Neural progenitor cell (in vitro differentiated cells): ENCODE measurements at regions not wholly inside any gene's neighbourhood (a gene's known extent, or its start where the extent isn't known, plus 50 kb on each side); places are given as distances from the start of the nearest gene placed in this dataset.

Source experiments
- DNase-seq: peaks from one replicate; pipeline ENCODE4 v3.0.0-alpha.2; 2016; ENCODE audit warnings: low spot score
- H2AFZ ChIP-seq: fragments of 200-600 bp; sonication (generic); replicated peaks from 2 replicates; pipeline ENCODE4 v1.6.1; 2016; ENCODE audit warnings: antibody characterized with exemption
- H3F3A ChIP-seq: fragments of 200-600 bp; sonication (generic); 2 replicates; pipeline ENCODE4 v1.6.1; 2016; ENCODE audit warnings: antibody characterized with exemption, low read depth
- H3K27ac ChIP-seq: fragments of 200-600 bp; sonication (generic); 2 replicates; pipeline ENCODE4 v1.5.1; 2016; ENCODE audit warnings: mild to moderate bottlenecking
- H3K27me3 ChIP-seq: fragments of 200-600 bp; sonication (generic); 2 replicates; pipeline ENCODE4 v1.6.1; 2016; ENCODE audit warnings: mild to moderate bottlenecking, moderate library complexity
- H3K36me3 ChIP-seq: fragments of 200-600 bp; sonication (generic); 2 replicates; pipeline ENCODE4 v1.5.1; 2016
- H3K4me1 ChIP-seq: fragments of 200-600 bp; sonication (generic); 2 replicates; pipeline ENCODE4 v1.6.1; 2016; ENCODE audit warnings: mixed run types
- H3K4me2 ChIP-seq: fragments of 200-600 bp; sonication (generic); 2 replicates; pipeline ENCODE4 v1.6.1; 2016
- H3K4me3 ChIP-seq: fragments of 200-600 bp; sonication (generic); 2 replicates; pipeline ENCODE4 v1.5.1; 2016
- H3K79me2 ChIP-seq: fragments of 200-600 bp; sonication (generic); 2 replicates; pipeline ENCODE4 v1.6.1; 2016; ENCODE audit warnings: low read depth
- H3K9ac ChIP-seq: fragments of 200-600 bp; sonication (generic); 2 replicates; pipeline ENCODE4 v1.6.1; 2016
- H3K9me3 ChIP-seq: fragments of 200-600 bp; sonication (generic); 2 replicates; pipeline ENCODE4 v1.5.1; 2016; ENCODE audit warnings: low read depth
- H4K20me1 ChIP-seq: fragments of 200-600 bp; sonication (generic); 2 replicates; pipeline ENCODE4 v1.6.1; 2016; ENCODE audit warnings: low read depth
- H3K27ac Mint-ChIP-seq: 3 replicates; pipeline ENCODE4 v1.8.0; 2021; ENCODE audit warnings: mixed read lengths
- H3K27me3 Mint-ChIP-seq: 2 replicates; pipeline ENCODE4 v1.8.0; 2022; ENCODE audit warnings: low read depth, mild to moderate bottlenecking, inconsistent platforms, moderate library complexity, mixed read lengths; ENCODE audit not compliant: insufficient read depth
- H3K36me3 Mint-ChIP-seq: 3 replicates; pipeline ENCODE4 v1.8.0; 2021; ENCODE audit warnings: mixed read lengths
- H3K4me1 Mint-ChIP-seq: 3 replicates; pipeline ENCODE4 v1.8.0; 2021; ENCODE audit warnings: mixed read lengths
- H3K4me3 Mint-ChIP-seq: 3 replicates; pipeline ENCODE4 v1.8.0; 2021; ENCODE audit warnings: mild to moderate bottlenecking, moderate library complexity, mixed read lengths
- H3K9me3 Mint-ChIP-seq: 3 replicates; pipeline ENCODE4 v1.8.0; 2020; ENCODE audit warnings: mixed read lengths
- CTCF ChIP-seq: fragments of 200-600 bp; sonication (generic); IDR thresholded peaks from 2 replicates; pipeline ENCODE4 v1.5.1; 2017; ENCODE audit warnings: antibody characterized with exemption, mild to moderate bottlenecking
- EZH2 ChIP-seq: fragments of 200-600 bp; sonication (generic); IDR thresholded peaks from 2 replicates; pipeline ENCODE4 v1.6.1; 2017; ENCODE audit warnings: antibody characterized with exemption, mild to moderate bottlenecking, moderate library complexity
- EZH2phosphoT487 ChIP-seq: fragments of 200-600 bp; sonication (generic); IDR thresholded peaks from 2 replicates; pipeline ENCODE4 v1.6.1; 2017; ENCODE audit warnings: antibody characterized with exemption

- Histone ChIP-seq H3F3A (no peaks in the 10 kb centered on the region), H3K9me3 (no peaks in the 10 kb centered on the region), H3K4me3 (no peak overlapping the region), H2AFZ (no peak overlapping the region), H3K79me2 (no peaks in the 10 kb centered on the region), H3K36me3 (no peaks in the 10 kb centered on the region), H3K27me3 (no peaks in the 10 kb centered on the region), H3K4me2 (no peak overlapping the region), H3K27ac (no peak overlapping the region), H3K9ac (no peak overlapping the region), H4K20me1 (no peaks in the 10 kb centered on the region), H3K4me1 (no peaks in the 10 kb centered on the region)
- Mint-ChIP-seq H3K4me3 (no peak overlapping the region), H3K27ac (no peak overlapping the region), H3K4me1 (peaks cover 16% of the 10 kb centered on the region), H3K9me3 (no peaks in the 10 kb centered on the region), H3K27me3 (no peaks in the 10 kb centered on the region), H3K36me3 (no peaks in the 10 kb centered on the region)
- no peak for DNase-seq
- TF ChIP-seq CTCF: no peak
- no peak for TF ChIP-seq EZH2phosphoT487
- TF ChIP-seq EZH2: no peak
Measured at GRCh38 chr13:97539651-97540610, 106.0 kb downstream of the RAP2A start.

- H3K4me1 Mint-ChIP-seq: peaks cover 16% of the 10 kb centered on the region
- DNase-seq: no peak
- Histone ChIP-seq H3K27me3 (no peaks in the 10 kb centered on the region), H3K4me1 (no peaks in the 10 kb centered on the region), H3K9me3 (no peaks in the 10 kb centered on the region), H3K79me2 (no peaks in the 10 kb centered on the region), H4K20me1 (no peaks in the 10 kb centered on the region), H3K36me3 (no peaks in the 10 kb centered on the region), H2AFZ (no peak overlapping the region), H3K4me2 (no peak overlapping the region), H3F3A (no peaks in the 10 kb centered on the region), H3K4me3 (no peak overlapping the region), H3K27ac (no peak overlapping the region), H3K9ac (no peak overlapping the region)
- no peak overlapping the region for H3K4me3 Mint-ChIP-seq
- H3K27ac Mint-ChIP-seq: no peak overlapping the region
- TF ChIP-seq CTCF: no peak
- no peak for TF ChIP-seq EZH2
- TF ChIP-seq EZH2phosphoT487: no peak
- H3K36me3 Mint-ChIP-seq: no peaks in the 10 kb centered on the region
- H3K9me3 Mint-ChIP-seq: no peaks in the 10 kb centered on the region
- no peaks in the 10 kb centered on the region for H3K27me3 Mint-ChIP-seq
Measured at GRCh38 chr13:97540696-97541095, 106.7 kb downstream of the RAP2A start.

DNA sequence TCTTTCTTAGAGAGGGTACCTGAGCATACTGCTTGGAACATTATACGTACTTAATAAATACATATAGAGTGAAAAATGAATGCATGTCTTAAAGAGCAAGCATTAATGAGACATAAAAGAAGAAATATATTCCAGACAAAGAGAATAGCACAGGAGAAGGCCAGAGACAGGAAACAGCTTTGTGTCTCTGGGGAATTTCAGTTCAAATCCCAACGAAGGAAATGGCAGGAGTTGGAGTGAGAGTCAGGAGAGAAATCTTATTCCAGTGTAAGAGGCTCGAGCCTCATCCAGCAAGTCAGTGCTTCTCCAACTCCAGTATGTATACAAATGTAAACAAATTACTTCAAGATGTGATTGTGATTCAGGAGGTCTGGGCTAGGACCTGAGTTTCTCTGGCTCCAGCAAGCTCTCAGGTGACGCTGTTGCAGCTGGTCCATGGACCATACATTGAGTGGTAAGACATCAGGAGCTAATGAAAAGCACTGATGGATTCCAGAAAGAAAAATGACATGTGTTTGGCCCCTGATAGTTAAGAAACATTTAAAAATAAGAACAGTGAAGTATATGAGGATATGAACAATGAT lies 108.2 kb downstream of the RAP2A start:
- Histone ChIP-seq H4K20me1 (no peaks in the 10 kb centered on the region), H3K79me2 (no peaks in the 10 kb centered on the region), H3K36me3 (no peaks in the 10 kb centered on the region), H3F3A (no peaks in the 10 kb centered on the region), H3K4me2 (no peak overlapping the region), H3K27me3 (no peaks in the 10 kb centered on the region), H3K4me1 (no peaks in the 10 kb centered on the region), H3K9me3 (no peaks in the 10 kb centered on the region), H2AFZ (no peak overlapping the region), H3K9ac (no peak overlapping the region), H3K27ac (no peak overlapping the region), H3K4me3 (no peak overlapping the region)
- no peak overlapping the region for H3K27ac Mint-ChIP-seq
- no peak for DNase-seq
- no peaks in the 10 kb centered on the region for H3K9me3 Mint-ChIP-seq
- no peaks in the 10 kb centered on the region for H3K36me3 Mint-ChIP-seq
- peaks cover 16% of the 10 kb centered on the region for H3K4me1 Mint-ChIP-seq
- TF ChIP-seq EZH2 (no peak), EZH2phosphoT487 (no peak), CTCF (no peak)
- no peak overlapping the region for H3K4me3 Mint-ChIP-seq
- no peaks in the 10 kb centered on the region for H3K27me3 Mint-ChIP-seq
